Activated T-cell treated with anti-CD3 and anti-CD28 coated beads for 4 hours (primary cell): ENCODE measurements at regions not wholly inside any gene's neighbourhood (a gene's known extent, or its start where the extent isn't known, plus 50 kb on each side); places are given as distances from the start of the nearest gene placed in this dataset.
"Not testable (repeated sequence)": the region's sequence is repeated elsewhere in the genome, so short reads cannot be mapped to it uniquely, and the experiment has no call there.

ENCODE experiments used
- DNase-seq: peaks from one replicate; pipeline ENCODE4 v3.0.0-alpha.2; 2020

DNA sequence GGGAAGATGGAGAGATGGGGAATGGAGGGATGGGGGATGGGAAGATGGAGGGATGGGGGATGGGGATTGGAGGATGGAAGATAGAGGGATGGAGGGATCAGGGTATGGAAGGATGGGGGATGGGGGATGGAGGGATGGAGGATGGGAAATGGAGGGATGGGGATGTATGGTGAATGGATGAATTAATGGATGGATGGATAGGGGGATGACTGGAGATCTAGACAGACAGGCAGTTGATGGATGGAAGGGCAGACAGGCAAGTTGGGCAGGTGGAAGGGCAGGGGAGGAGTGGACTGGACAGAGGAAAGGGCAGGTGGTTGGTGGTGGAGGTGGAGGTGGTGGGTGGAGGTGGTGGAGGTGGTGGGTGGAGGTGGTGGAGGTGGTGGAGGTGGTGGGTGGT, 167.2 kb downstream of the C9orf50 start:
- no peak for DNase-seq

DNA sequence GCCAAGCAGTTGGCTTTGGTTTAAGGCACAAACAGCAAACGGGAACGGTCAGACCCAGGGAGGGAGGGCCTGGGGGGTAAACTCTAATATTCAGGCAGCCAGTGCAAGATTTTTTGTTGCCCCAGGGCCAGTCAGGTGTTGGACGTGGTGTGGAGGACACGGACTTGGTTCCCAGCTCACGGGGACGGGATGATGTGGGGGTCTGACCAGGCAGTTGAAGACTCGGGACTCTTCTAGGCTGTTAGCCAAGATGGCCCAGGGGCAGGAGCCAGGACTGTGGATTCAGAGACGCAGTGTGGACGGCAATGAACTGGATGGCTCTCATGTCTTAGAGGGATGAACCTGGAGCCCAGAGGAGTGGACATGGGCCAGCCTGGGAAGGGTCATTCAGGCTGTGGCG, 169.2 kb downstream of the C9orf50 start:
- no peak for DNase-seq

DNA sequence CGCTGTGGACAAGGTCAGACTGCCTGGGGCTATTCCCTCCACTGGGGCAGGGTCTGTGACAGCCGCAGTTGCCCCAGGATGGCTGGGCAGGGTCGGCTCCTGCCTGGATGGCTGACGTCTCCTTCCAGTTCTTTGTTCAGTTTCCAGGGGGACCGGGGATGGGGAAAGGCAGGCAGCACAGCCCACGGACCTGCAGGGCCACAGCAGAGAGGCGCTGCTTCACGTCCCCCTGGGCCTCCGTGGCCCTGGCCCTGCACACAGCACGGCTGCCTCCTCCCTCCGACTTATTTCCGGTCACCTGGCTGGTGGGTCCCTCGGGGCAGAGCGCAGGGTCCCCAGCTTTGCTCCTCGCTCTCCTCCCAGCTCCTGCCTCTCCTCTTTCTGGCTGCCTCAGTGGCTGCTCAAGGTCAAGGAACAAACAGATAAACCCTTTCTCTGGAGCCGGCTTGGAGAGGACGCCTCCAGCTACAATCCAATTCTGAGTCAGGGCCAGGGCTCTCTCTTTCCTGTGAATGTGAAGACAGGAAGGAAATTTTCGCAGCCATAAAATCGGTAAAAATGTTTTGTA, 169.7 kb downstream of the C9orf50 start:
- DNase-seq: no peak

DNA sequence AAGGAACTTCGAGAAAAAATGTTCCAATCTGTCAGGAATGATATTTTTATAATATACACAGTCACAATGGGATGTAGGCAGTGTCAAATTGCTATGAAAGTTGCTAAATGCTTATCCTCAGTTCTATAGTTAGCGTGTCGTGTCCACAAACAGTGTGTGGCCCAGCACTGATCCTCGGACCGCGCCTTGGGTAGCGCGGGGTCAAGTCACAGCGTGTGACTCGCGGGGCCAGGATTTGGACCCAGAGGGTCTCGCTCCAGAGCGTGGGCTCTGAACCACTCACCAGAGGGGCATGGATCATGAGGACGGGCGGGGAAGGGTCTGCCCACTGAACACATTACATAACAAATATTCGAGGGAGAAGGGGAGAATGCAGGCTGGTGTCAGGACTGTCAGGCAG, 171.8 kb downstream of the C9orf50 start:
- DNase-seq: no peak

DNA sequence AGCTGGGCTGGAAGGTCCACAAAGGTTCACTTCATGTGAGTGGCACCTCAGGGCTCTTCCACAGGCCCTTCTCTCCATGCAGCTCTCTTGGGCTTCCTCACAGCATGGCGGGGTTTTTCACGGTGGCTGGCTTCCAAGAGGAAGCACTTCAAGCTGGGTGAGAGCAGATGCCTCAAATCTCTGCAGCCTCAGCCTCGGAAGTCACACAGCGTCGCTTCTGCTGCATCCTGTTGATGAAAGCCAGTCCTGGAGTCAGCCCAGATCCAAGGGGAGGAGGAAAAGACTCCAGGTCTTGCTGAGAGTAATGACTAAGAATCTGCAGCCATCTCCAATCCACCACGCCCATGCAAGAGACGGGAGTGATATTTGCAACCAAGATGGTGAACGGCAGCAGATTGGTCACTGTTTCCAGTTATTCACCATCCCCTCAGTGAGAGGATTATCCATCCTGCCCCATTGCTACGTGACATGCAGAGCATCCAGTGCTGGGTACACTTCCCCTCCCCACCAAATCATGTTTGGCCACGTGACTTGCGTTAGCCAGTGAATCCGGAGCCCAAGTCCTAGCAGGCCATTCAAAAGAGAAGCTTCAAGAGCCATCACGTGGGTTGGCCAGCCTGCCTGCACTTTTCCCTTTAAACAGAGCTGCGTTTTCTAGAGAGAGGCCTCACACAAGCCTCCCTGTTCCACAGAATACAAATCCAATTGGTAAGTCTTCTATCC, 173.9 kb downstream of the C9orf50 start:
- DNase-seq: no peak

DNA sequence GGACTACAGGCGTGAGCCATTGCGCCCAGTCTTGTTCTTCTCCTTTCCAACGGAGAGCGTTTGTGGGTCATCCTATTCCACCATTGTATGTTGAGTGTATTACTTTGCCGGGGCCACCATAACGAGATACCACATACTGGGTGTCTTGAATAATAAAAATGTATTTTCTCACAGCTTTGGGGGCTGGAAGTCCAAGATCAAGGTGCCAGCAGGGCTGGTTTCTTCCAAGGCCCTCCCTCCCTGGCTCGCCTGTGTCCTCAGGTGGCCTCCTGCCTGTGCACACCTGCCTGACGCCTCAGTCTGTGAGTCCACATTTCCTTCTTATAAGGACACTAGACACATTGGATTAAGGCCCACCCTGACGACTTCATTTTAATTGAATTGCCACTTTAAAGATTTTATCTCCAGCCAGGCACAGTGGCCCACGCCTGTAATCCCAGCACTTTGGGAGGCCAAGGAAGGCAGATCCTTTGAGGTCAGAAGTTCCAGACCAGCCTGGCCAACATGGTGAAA, 175.1 kb downstream of the C9orf50 start:
- no peak for DNase-seq

DNA sequence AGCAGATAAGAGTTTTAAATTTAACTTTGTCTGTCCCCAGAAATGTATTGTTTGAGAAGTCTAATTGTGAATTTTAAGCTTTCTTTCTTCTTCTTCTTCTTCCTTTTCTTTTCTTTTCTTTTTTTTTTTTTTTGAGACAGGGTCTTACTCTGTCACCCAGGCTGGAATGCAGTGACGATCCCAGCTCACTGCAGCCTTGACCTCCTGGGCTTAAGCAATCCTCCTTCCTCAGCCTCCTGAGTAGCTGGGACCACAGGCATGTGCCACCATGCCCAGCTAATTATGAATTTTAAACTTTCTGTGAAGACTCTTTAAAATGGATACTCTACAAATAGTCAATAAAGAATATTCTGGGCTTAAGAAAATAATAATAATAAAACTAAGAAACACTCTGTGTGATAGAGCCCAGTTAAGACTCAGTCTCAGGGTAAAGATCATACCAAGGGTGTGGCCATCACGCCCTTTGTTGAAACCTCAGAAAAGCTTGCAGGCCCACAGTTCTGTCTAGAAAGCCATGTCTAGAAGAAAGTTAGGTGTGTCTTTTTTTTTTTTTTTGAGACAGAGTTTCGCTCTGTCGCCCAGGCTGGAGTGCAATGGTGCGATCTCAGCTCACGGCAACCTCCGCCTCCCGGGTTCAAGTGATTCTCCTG, 177.3 kb downstream of the C9orf50 start:
- DNase-seq: not testable (repeated sequence)

DNA sequence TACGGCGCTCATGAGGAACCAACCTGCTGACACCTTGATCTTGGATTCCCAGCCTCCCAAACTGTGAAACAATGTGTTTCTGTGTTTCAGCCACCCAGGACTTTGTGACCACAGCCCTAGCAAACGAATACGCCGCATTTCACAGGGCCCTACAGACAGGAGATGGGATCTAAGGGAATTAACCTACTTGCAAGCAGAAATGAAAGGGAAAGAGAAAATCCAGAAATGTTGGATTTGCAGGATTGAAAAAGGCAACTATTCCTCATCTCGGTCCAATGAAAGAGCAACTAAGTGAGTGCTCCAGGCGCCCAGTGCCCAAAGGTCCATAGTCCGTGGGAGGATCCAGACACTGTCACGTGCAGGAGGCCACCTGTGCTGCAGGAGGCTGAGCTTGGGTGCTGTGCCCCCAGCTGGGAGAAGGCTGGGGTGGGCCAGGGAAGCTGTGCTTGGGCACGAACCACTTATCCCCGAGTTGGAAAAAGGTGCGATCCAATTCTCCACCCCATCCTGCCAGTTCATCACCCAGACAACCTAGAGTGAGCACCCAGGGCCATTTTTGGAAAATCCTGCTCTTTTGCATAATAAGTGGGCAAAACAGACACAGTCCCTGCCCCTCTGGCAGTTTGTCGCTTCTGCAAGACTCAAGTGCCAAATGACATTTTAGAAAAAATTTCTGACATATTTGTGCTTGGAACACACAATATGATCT, 177.9 kb downstream of the C9orf50 start:
- DNase-seq: no peak

DNA sequence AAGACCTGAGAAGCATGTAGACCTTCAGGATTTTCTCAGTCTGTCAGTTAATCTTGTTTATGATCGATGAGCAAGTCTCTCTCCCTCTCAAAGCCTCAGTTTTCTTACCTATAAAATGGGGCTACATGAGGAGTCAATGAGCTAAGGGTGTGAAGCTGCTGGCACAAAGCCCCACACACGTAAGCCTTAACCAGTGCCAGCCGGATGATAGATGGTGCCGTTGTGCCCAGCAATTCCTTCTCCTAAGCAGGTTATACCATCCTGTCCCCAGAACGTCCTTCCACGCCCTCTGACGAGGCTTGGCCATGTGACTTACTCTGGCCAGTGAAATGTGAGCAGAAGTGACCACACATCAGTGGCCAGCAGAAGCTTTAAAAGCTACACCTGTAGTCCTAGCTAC, 179.0 kb downstream of the C9orf50 start:
- DNase-seq: no peak

DNA sequence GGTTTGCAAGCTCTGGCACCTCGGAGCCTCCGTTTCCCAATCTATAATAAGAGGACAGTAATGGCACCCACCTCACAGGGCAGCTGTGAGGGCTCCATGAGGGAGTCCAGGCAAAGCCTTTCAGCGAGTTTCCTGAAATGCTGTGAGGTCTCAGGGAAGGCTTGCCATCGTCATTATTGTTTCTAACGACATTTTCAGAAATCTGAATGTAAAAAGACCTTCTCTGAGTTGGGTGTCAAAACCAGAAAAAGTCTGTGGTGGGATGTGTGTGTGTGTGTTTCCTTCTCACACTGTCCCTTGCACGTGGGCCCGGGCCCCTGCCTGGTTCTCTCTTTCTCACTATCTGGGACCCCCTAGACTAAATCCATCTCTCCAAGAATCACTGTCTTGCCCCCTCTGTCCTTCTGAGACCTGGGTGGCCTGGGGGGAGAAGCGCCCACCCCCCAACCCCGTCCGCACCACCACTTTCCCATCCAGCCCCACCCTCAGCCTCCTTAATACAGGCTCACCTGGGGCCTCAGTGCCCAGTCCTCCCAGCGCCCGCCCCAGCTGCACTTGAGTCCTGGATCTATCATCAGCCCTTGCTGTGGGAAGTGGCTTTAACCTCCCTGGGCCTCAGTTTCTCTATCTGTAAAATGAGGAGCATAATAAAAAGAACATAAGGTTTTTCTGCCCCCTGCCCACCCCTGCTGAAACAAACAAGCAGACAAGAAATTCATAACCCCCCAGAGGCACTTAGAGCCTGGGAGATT, 180.3 kb downstream of the C9orf50 start:
- DNase-seq: no peak

DNA sequence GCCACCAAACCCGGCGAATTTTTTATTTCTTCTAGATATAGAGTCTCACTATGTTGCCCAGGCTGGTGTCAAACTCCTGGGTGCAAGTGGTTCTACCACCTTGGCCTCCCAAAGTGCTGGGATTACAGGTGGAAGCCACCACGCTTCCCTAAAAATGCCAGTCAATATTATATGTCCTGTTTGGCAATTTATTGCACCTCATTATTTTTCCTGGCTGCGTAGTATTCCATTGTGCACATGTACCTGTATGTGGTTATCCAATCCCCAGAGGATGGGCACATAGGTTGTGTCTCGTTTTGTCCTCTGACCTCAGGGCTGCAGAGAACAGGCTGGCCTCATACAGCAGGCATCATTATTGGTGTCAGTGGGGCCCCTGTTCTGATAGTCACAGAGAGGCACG, 181.7 kb downstream of the C9orf50 start:
- no peak for DNase-seq

DNA sequence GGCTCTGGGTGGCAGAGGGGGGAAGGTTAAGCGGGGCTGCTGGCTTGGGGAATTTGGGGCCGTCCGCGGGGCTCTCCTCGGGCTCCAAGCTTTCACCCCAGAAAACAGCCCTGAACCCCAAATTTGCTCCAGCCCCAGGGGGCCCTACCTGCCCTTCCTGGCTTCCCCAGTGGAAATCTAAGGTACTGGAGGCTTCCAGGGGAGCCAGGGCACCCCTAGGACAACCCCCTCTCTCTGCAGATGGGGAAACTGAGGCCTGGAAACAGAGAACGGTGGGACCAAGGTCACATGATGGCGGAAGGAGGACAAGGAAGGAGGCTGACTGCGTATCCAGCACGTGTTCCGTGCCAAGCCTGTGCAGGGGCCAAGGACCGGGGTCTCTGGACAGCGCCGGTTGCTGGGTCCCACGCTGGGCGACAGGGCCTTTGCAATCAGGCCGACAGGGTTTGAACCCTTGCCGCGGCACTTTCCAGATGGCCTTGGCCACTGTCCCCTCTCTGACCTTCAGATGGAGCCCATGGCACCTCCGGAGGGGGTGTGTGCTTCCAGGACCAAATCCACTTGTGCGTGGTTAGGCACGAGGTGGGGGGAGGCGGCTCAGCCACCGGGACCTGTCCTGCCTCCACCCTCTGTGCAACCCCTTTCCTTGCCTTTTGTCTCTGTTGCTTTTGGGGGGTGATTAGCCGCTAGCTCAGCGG, 183.1 kb downstream of the C9orf50 start:
- no peak for DNase-seq

DNA sequence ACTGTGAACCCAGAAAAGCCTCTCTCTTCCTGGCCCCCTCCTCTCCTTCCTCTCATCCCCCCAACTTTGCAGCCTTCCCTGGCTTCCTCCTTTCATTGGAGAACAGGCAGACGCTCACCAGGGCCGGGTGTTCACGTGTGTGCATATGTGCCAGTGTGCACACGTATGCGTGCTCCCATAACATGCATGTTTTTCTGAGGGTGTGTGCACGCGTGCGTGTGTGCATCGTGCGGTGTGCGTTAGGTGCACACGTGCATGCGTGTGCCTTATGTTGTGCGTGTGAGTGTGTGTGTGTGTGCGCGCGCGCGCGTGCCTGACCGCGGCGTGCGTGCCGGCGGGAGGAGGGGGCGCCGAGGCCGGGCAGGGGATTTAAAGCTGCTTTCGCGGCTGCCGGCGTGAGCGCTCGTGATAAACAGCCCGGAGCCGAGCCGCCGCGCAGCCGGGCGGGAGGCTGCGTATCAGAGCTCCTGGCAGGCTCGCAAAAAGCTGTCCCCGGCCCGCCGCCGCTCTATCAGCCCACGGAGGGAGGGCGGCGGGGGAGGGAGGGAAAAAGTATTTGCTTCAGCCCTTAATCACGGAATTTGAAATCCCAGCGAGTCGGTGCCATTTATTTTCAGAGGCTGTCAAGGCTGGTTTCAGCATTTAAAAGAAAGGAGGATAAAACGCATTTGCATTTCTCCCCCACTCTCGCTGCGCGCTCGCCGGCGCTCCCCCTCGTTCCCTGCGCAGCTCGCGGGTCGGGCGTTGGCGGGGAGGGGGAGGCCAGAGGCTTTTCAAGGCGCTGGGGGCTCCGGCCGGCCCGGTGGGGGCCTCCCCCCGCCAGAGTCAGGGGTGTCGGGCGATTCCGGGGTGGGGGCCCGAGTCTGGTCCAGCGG, 183.9 kb downstream of the C9orf50 start:
- peak; percentile 32 for DNase-seq

DNA sequence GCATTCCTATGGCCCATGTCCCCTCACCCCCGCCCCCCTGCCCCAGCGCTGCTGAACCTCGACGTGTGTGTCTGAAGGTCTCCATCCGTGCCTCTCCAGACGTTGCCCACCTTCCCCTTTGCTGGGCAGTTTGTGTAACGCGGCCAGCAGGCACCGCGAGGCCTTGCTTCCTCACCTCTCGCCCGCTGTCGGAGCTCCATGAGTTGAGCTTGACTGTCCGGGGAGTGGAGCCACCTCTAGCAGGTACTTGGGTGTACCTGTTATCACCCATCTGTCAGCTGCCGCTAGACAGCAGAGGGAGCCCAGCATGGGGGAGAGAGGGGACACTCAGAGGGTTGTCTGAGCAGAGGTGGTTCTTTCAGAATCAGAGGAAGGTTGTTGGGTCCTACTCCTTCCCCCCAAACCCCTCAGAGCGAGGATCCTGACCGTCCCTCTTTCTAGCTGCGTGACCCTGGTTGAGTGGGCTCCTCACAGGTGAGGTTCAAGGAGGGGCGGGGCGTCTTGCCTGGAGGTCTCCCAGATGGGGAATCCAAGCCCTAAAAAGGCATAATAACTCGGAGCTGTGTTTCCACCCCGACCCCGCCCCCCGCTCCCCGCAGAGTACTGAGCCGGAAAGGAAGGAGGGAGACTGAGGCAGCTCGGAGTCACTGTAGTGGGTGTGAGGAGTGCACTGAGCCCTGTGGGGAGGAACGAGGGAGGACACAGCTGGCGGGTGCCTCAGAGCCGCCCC, 184.7 kb downstream of the C9orf50 start:
- no peak for DNase-seq

DNA sequence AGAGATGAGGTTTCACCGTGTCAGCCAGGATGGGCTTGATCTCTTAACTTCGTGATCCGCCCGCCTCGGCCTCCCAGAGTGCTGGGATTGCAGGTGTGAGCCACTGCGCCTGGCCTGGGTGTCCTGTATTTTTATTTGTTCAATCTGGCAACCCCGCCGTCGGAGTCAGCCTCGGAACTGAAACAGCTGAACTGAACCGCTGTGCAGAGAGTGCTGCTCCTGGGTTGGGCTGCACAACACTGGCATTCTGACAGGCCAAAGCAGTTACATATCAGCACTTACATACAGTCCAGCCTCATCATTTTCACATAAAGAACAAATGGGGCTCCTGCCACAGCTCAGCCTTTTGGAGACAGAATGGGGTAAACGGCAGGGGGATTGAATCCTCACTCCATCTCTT, 185.6 kb downstream of the C9orf50 start:
- DNase-seq: no peak

DNA sequence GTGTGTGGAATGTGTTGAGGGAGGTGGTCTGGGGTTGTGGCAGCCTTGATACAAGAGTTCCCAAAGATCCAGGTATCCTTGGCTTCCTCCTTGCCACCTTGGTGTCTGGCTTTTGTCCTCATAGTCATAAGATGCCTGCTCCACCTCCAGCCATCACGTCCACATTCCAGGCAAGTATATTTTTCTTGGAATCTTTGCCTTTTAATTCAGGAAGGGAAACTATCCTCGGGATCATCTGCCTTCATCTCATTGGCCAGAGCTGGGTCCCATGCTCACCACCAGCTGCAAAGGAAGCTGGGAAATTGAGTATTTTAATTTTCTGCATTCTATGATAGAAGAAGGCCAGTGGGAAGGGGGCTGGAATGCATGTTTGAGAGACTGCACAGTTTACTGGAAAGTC, 186.7 kb downstream of the C9orf50 start:
- DNase-seq: no peak

DNA sequence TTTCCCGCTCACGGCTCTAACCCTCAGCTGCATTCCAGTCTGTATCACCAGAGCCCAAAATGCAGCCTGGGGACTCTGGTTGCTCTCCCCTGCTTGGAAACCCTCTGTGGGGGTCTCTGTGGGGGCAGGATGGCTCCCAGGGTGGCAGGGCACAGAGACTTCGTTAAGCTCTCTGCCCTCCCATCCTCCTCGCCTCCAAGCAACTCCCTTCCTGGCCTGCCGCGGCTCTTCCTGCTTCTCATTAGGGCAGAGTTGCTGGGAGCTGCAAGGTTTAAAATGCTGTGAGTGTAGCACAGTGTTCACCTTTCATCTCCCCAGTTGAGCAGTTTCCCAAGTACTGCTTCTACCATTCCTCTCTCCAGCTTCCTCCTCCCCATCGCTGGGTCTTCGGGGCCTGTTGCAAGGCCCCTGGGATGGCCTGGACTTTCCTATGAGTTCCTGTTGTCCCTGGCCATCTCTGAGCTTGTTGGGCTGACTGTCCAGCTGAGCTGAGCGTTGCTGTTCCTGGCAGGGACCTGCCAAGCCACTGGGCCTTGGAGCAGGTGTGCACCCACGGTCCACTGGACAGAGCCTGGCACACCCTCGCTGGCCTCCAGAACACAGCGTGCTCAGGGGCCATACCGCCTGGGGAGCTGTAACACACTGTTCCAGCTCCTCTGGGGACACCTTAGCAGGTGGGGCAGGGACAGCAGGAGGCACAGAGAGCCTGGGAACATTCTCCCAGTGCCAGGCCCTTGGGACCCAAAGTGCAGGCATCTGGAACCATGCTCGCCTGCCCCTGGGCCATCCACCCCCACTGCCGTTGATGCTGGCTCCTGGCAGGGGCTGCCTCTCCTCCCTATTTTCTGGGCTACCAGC, 188.4 kb downstream of the C9orf50 start:
- no peak for DNase-seq

DNA sequence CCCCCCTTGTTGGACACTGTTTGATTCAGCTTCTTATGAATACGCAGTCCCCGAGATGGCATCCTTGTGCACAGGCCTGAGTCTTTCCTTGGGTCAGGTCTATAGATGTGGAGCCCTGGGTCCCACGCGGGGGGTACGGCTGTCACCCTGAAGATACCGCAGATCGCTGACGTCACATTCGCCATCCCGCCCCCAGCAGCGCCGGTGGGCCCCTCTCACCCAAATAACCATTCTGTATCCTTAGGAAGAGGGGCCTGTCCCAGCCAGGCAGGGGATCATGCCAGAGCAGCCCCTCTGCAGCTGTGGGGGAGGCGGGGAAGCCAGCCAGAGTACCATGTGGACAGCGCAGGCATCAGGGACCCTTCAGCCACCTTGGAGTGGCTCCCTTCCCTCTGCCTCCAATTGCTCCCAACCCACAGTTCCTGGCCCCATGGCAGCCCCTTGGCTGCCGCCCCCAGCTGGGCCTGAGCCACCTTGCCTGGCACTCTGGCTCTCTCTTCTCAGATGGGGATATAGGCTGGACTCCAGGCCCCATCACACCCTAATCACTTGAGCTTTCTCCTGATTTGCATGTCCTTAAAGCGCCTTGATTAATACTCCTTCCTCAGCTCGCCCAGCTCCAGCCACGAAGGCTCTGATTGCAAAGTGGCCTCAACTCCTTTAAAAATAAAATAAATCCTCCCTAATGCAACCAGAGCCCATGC, 189.8 kb downstream of the C9orf50 start:
- no peak for DNase-seq
